Activated B cell treated with CpG ODN at 0.5 μM for 24 hours (primary cell): ENCODE measurements at regions not wholly inside any gene's neighbourhood (a gene's known extent, or its start where the extent isn't known, plus 50 kb on each side); places are given as distances from the start of the nearest gene placed in this dataset.

Source experiments
- ATAC-seq: fragments of 200-7000 bp; cut with Tn5 transposase; one replicate; pipeline ENCODE4 v1.10.0; 2021; ENCODE audit warnings: low read depth, mild to moderate bottlenecking, moderate library complexity
- CTCF ChIA-PET: fragments of 350-600 bp; sonication (Branson Sonifier 250); formaldehyde crosslinking; loops from one replicate; lab custom pipeline; 2021; ENCODE audit warnings: antibody characterized with exemption; lab: Charles Lee
- POLR2A ChIA-PET: fragments of 350-600 bp; sonication (Branson Sonifier 250); formaldehyde crosslinking; loops from one replicate; lab custom pipeline; 2021; ENCODE audit warnings: antibody characterized with exemption; lab: Charles Lee
- DNase-seq: peaks from one replicate; pipeline ENCODE4 v3.0.0; 2022
- H3K27ac Mint-ChIP-seq: one replicate; pipeline ENCODE4 v1.8.0; 2020; ENCODE audit warnings: mixed read lengths
- H3K27me3 Mint-ChIP-seq: one replicate; pipeline ENCODE4 v1.8.0; 2021; ENCODE audit warnings: mixed read lengths
- H3K36me3 Mint-ChIP-seq: one replicate; pipeline ENCODE4 v1.8.0; 2021; ENCODE audit warnings: low read depth, mixed read lengths
- H3K4me1 Mint-ChIP-seq: one replicate; pipeline ENCODE4 v1.8.0; 2021; ENCODE audit warnings: mixed read lengths
- H3K4me3 Mint-ChIP-seq: one replicate; pipeline ENCODE4 v1.8.0; 2020; ENCODE audit warnings: mild to moderate bottlenecking, mixed read lengths
- H3K9me3 Mint-ChIP-seq: one replicate; pipeline ENCODE4 v1.8.0; 2020; ENCODE audit warnings: mixed read lengths
- intact Hi-C: fragments of 100-400 bp; cut with micrococcal nuclease; formaldehyde crosslinking; loops from one replicate; pipeline ENCODE4 v1.15.1; 2024
- TF ChIP-seq, protein P1 (sequence below): fragments of 200-600 bp; IDR thresholded peaks from one replicate; pipeline ENCODE4 v1.8.0; 2022; ENCODE audit warnings: antibody characterized with exemption, mild to moderate bottlenecking

GRCh38 chr22:48438096-48438495 lies 1389.6 kb downstream of the BRD1 start:
- Mint-ChIP-seq H3K27me3 (peaks cover 37% of the 10 kb centered on the region), H3K4me3 (no peak overlapping the region), H3K27ac (no peak overlapping the region), H3K36me3 (no peaks in the 10 kb centered on the region), H3K4me1 (peaks cover under 1% of the 10 kb centered on the region), H3K9me3 (no peaks in the 10 kb centered on the region)
- ATAC-seq (no peak), DNase-seq (no peak)
- TF ChIP-seq, protein P1, sequence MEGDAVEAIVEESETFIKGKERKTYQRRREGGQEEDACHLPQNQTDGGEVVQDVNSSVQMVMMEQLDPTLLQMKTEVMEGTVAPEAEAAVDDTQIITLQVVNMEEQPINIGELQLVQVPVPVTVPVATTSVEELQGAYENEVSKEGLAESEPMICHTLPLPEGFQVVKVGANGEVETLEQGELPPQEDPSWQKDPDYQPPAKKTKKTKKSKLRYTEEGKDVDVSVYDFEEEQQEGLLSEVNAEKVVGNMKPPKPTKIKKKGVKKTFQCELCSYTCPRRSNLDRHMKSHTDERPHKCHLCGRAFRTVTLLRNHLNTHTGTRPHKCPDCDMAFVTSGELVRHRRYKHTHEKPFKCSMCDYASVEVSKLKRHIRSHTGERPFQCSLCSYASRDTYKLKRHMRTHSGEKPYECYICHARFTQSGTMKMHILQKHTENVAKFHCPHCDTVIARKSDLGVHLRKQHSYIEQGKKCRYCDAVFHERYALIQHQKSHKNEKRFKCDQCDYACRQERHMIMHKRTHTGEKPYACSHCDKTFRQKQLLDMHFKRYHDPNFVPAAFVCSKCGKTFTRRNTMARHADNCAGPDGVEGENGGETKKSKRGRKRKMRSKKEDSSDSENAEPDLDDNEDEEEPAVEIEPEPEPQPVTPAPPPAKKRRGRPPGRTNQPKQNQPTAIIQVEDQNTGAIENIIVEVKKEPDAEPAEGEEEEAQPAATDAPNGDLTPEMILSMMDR, result no peak
- ChIA-PET CTCF (no interaction called here), POLR2A (no interaction called here)
- intact Hi-C loops, result no loop called here

DNA sequence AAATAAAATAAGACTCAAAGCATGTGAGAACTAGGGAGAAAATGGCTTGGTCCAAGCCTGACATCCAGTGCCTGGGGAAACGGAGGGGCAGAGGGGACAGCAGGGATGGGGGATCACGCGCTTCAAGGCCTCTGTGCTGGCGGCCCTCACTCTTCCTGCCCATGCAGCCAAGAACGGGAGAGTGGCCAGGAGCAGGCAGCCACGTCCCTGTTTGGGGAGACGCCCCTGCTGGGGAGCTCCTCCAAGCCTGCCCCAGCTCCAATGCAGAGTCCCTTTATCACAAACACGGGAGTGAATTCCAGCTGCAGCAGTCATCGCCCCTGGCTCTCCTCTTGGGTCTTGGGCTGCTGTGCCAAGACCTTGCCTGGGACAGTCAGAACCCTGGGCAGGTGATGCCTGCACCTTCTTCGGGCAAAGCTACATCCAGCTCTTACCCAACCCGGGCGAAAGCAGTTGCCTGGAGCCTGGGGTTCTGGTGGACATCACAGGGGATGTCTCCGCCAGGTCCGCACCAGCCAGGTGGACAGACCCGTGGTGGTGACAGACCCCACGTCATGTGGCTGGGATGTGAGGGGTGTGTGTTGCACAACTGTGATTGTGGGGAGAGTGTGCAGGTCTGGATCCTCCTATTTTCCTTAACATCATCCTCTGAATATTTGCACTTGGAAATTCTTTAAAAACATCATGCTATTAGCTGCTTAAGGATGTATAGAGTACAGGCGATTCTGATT lies 1391.3 kb downstream of the BRD1 start:
- Mint-ChIP-seq H3K9me3 (no peaks in the 10 kb centered on the region), H3K36me3 (no peaks in the 10 kb centered on the region), H3K27me3 (peaks cover 31% of the 10 kb centered on the region), H3K4me1 (no peaks in the 10 kb centered on the region), H3K4me3 (no peak overlapping the region), H3K27ac (no peak overlapping the region)
- ATAC-seq (no peak), DNase-seq (no peak)
- TF ChIP-seq, protein P1, result no peak
- ChIA-PET CTCF (no interaction called here), POLR2A (no interaction called here)
- intact Hi-C loops, result no loop called here

DNA sequence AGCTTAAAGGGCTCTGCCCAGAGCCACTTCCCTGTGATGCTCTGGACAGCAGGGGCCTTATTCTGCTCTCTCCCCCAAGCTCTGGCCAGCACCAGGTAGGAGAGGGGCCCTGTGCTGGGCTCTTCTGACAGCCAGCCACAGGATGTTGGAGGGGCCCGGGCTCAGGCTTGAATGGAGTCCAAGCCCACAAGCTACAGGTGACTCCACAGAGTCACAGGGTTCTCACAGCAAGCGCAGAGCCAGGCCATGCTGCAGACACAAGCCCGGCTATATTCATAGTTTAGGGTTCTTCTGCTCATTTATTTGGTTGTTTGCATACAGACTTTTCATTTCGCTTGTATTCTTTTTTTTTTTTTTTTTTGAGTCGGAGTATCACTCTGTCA lies 1392.8 kb downstream of the BRD1 start:
- TF ChIP-seq, protein P1, result no peak
- Mint-ChIP-seq H3K4me1 (no peaks in the 10 kb centered on the region), H3K9me3 (no peaks in the 10 kb centered on the region), H3K4me3 (no peak overlapping the region), H3K36me3 (no peaks in the 10 kb centered on the region), H3K27me3 (peaks cover 30% of the 10 kb centered on the region), H3K27ac (no peak overlapping the region)
- POLR2A ChIA-PET, result no interaction called here
- DNase-seq, result no peak
- CTCF ChIA-PET, result no interaction called here
- intact Hi-C loops, result no loop called here
- ATAC-seq, result no peak

DNA sequence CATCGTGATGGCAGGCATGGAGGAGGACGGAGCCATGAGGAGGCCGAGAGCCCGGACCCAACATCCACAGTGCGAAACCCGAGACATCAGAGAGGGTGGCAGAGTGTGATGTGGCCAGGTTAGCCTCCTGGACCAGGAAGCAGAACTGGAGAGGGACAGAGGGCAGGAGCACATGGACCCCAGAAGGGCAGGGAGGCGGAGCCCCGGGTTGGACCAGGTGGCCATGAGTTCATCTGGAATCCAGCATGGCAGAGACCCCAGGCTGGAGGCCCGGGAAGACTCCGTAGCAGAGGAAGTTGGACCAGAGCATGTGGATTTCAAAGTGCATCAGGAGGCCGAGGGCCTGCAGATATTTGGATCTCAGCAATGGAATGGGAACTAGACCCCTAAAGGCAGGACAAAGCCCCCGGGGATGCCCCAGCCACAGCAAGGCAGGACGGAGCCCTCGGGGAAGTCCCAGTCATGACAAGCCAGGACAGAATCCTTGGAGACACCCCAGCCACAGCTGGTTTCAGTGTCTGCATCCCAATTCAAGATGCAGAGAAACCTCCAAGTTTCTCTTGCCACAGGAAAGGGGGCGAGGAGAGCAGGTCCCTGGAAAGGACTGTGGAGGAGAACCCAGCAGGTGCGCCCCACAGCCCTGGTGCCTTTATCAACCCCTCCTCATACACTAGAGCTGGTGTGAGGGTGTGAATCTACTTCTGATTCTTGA lies 1393.4 kb downstream of the BRD1 start:
- Mint-ChIP-seq H3K27ac (no peak overlapping the region), H3K9me3 (no peaks in the 10 kb centered on the region), H3K4me1 (no peaks in the 10 kb centered on the region), H3K4me3 (no peak overlapping the region), H3K27me3 (peaks cover 27% of the 10 kb centered on the region), H3K36me3 (no peaks in the 10 kb centered on the region)
- no peak for ATAC-seq
- POLR2A ChIA-PET, result no interaction called here
- intact Hi-C loops, result no loop called here
- DNase-seq, result no peak
- TF ChIP-seq, protein P1, result no peak
- CTCF ChIA-PET, result no interaction called here

DNA sequence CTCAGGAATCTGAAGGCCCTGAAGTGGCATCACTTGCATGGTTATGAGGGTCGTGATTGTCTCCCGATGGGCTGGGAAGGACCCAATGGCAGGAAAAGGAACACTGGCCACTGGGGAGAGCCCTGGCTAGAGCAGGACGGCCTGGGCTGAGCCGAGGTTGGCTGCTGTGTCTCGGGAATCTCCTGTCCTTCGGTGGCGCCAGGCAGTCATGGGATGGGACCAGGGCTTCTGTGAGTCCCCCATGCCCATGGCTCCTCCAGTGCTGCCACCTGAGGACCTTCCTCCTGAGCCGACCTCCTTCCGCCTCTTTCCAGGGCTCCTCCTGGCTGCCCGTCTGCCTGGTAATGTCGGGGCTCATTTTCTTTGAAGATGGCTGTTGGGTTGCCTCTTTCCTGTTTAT lies 1394.0 kb downstream of the BRD1 start:
- ATAC-seq (no peak), DNase-seq (no peak)
- intact Hi-C loops, result no loop called here
- Mint-ChIP-seq H3K4me3 (no peak overlapping the region), H3K4me1 (no peaks in the 10 kb centered on the region), H3K9me3 (no peaks in the 10 kb centered on the region), H3K27me3 (peaks cover 30% of the 10 kb centered on the region), H3K27ac (no peak overlapping the region), H3K36me3 (no peaks in the 10 kb centered on the region)
- TF ChIP-seq, protein P1, result no peak
- ChIA-PET POLR2A (no interaction called here), CTCF (no interaction called here)
